Heart left ventricle (tissue), 13 donors: ENCODE measurements at regions not wholly inside any gene's neighbourhood (a gene's known extent, or its start where the extent isn't known, plus 50 kb on each side); places are given as distances from the start of the nearest gene placed in this dataset.

Experiments
- POLR2A ChIP-seq, 2 donors: fragments of 450-650 bp; IDR thresholded peaks; one replicate each; pipeline ENCODE4 v1.6.1; 2017; ENCODE audit warnings: antibody characterized with exemption in 2 of 2, mild to moderate bottlenecking in 2 of 2, moderate library complexity in 2 of 2
- TF ChIP-seq, protein P1 (sequence below), 12 donors: fragments of 200-600 bp; sonication (generic) in 4 of 12; IDR thresholded peaks; one replicate each; pipeline versions ENCODE4 v1.5.0 to v1.8.0; 2018 to 2022; ENCODE audit warnings: antibody characterized with exemption in 12 of 12, mild to moderate bottlenecking in 5 of 12
- donor health status: ischemic (EF 13 %, LVEDD 7.1; RV severe dilation, severe dysfunction).
- donor health status: DM: no; HTN: yes; CAD: no.
- donor health status: DM: no; HTN: no; CAD: no.
- donor health status: ischemic (EF 25% LVEDD 6.9; RV normal size, moderate dysfunction).
- donor health status: ischemic (EF 25% LVEDD 5.7; RV mildly dilated, moderate dysfunction).
- donor health status: ischemic (EF 35%, LVEDD 5.7; RV mildly dilated, moderate dysfunction).
- donor health status: nonischemic (EF 11% LVEDD 7.7; RV severe dilation, severe dysfunction).
- donor health status: DM: yes; HTN: yes; CAD: no.
- donor health status: PGD.
- donor health status: ischemic (EF 29% LVEDD 5.4; RV normal size, mild dysfunction).
- donor health status: nonischemic (EF 23%, LVEDD 6.1; RV moderate dilation, normal function).

DNA sequence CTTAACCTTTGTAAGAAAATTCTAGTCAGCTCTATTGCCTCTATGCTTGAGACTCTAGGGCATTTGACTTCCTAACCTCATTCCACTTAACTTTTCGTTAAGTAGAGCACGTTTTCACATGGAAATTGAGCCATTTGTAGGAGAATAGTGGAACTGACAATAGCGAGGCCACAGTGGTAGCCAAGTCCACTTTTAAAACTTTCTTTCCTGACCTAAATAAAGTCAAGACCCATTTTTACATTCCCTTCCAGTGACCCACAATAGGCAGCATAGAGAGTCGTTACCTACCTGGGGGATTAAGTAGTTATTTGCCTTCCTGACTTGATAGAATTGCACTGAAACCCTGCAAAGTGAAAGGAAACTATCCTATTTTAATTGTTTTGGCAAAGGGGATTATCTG lies 386.0 kb upstream of the NECTIN3 start:
- TF ChIP-seq POLR2A (IDR thresholded peaks at IDR 0.05) = no peak
- TF ChIP-seq, protein P1, sequence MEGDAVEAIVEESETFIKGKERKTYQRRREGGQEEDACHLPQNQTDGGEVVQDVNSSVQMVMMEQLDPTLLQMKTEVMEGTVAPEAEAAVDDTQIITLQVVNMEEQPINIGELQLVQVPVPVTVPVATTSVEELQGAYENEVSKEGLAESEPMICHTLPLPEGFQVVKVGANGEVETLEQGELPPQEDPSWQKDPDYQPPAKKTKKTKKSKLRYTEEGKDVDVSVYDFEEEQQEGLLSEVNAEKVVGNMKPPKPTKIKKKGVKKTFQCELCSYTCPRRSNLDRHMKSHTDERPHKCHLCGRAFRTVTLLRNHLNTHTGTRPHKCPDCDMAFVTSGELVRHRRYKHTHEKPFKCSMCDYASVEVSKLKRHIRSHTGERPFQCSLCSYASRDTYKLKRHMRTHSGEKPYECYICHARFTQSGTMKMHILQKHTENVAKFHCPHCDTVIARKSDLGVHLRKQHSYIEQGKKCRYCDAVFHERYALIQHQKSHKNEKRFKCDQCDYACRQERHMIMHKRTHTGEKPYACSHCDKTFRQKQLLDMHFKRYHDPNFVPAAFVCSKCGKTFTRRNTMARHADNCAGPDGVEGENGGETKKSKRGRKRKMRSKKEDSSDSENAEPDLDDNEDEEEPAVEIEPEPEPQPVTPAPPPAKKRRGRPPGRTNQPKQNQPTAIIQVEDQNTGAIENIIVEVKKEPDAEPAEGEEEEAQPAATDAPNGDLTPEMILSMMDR (IDR thresholded peaks at IDR 0.05) = no peak
